Endothelial cell of umbilical vein (primary cell): ENCODE measurements at regions not wholly inside any gene's neighbourhood (a gene's known extent, or its start where the extent isn't known, plus 50 kb on each side); places are given as distances from the start of the nearest gene placed in this dataset.

Experiments used
- BruUV-seq: library from RNA; stranded (reverse); fragments of 400-500 nt; replicated peaks from 2 replicates; lab custom pipeline; 2021; lab: Mats Ljungman, UMichigan
- CTCF ChIA-PET: fragments of 300-600, 350-600 bp; sonication (Branson Sonifier 250); formaldehyde crosslinking; loops from one replicate; lab custom pipeline; 2021; ENCODE audit warnings: antibody characterized with exemption, inconsistent platforms; lab: Charles Lee
- POLR2A ChIA-PET: fragments of 300-600, 350-600 bp; sonication (Branson Sonifier 250); formaldehyde crosslinking; loops from one replicate; lab custom pipeline; 2021; ENCODE audit warnings: antibody characterized with exemption, inconsistent platforms; lab: Charles Lee
- DNase-seq: peaks from one replicate; pipeline ENCODE4 v3.0.0-alpha.2; 2011; ENCODE audit warnings: low read depth, low spot score
- FAIRE-seq: peaks from 2 replicates; lab custom pipeline; 2011; peaks lifted over from hg19 to GRCh38; lab: Jason Lieb, UNC
- H2AFZ ChIP-seq: 2 replicates; pipeline ENCODE4 v1.6.0; 2012; ENCODE audit warnings: low read depth, low read length, control low read depth, inconsistent platforms
- H3K27ac ChIP-seq: 2 replicates; pipeline ENCODE4 v1.5.1; 2011; ENCODE audit warnings: low read depth, mild to moderate bottlenecking, control low read depth, low read length, moderate library complexity; ENCODE audit not compliant: insufficient read depth
- H3K27me3 ChIP-seq, 2 experiments: 2 replicates each; pipeline versions ENCODE4 v1.6.0 to v1.6.1; 2011; ENCODE audit warnings: low read length in 2 of 2, mixed read lengths in 1 of 2; ENCODE audit not compliant: control insufficient read depth in 2 of 2, insufficient read depth in 2 of 2
- H3K36me3 ChIP-seq, 2 experiments: 2 replicates in 1 of 2; 3 replicates in 1 of 2; pipeline ENCODE4 v1.5.1; 2011; ENCODE audit warnings: low read length in 2 of 2, mild to moderate bottlenecking in 1 of 2, moderate library complexity in 1 of 2; ENCODE audit not compliant: control insufficient read depth in 2 of 2, insufficient read depth in 2 of 2; ENCODE audit errors: extremely low read depth in 1 of 2
- H3K4me1 ChIP-seq: 3 replicates; pipeline ENCODE4 v1.5.1; 2011; ENCODE audit warnings: mild to moderate bottlenecking, low read length; ENCODE audit not compliant: control insufficient read depth, insufficient read depth; ENCODE audit errors: extremely low read depth
- H3K4me2 ChIP-seq: 2 replicates; pipeline ENCODE4 v1.6.1; 2011; ENCODE audit warnings: low read length, control low read depth, mixed read lengths; ENCODE audit not compliant: insufficient read depth
- H3K4me3 ChIP-seq, 3 experiments: fragments of 200-600 bp in 1 of 3; sonication (generic), shearing (Covaris generic) in 1 of 3; replicated peaks in 1 of 3; 2 replicates each; pipeline ENCODE4 v1.5.1; 2011 to 2016; ENCODE audit warnings: control low read depth in 3 of 3, low read length in 3 of 3, mild to moderate bottlenecking in 2 of 3, inconsistent platforms in 1 of 3, low read depth in 1 of 3, moderate library complexity in 1 of 3; ENCODE audit not compliant: insufficient read depth in 1 of 3
- H3K79me2 ChIP-seq: 2 replicates; pipeline ENCODE4 v1.6.0; 2012; ENCODE audit warnings: low read length, inconsistent platforms; ENCODE audit not compliant: control insufficient read depth, insufficient read depth
- H3K9ac ChIP-seq: replicated peaks from 2 replicates; pipeline ENCODE3; 2011; ENCODE audit warnings: low read length, control low read depth; ENCODE audit not compliant: insufficient read depth; ENCODE audit errors: extremely low read depth
- H3K9me1 ChIP-seq: replicated peaks from 3 replicates; pipeline ENCODE4 v1.6.0; 2011; ENCODE audit warnings: mild to moderate bottlenecking, low read length; ENCODE audit not compliant: control insufficient read depth, insufficient read depth; ENCODE audit errors: extremely low read depth
- H3K9me3 ChIP-seq: replicated peaks from 2 replicates; pipeline ENCODE4 v1.5.1; 2012; ENCODE audit warnings: low read length, inconsistent platforms; ENCODE audit not compliant: control insufficient read depth, insufficient read depth
- H4K20me1 ChIP-seq: replicated peaks from 2 replicates; pipeline ENCODE3; 2011; ENCODE audit warnings: mild to moderate bottlenecking, low read length; ENCODE audit not compliant: control insufficient read depth, insufficient read depth; ENCODE audit errors: extremely low read depth
- EZH2 ChIP-seq: IDR thresholded peaks from 2 replicates; pipeline ENCODE4 v1.6.1; 2012; ENCODE audit warnings: borderline replicate concordance, low read depth, mild to moderate bottlenecking, moderate library complexity, low read length, inconsistent platforms; ENCODE audit not compliant: severe bottlenecking
- FOS ChIP-seq: IDR thresholded peaks from 2 replicates; pipeline ENCODE4 v1.6.1; 2011; ENCODE audit warnings: mild to moderate bottlenecking, low read length, moderate library complexity, borderline replicate concordance; ENCODE audit not compliant: insufficient read depth
- GATA2 ChIP-seq: IDR thresholded peaks from 2 replicates; pipeline ENCODE4 v1.7.0; 2011; ENCODE audit warnings: low read depth, mild to moderate bottlenecking, moderate library complexity, mixed read lengths, low read length; ENCODE audit not compliant: insufficient read length, insufficient read depth
- JUN ChIP-seq: IDR thresholded peaks from 2 replicates; pipeline ENCODE4 v1.6.1; 2011; ENCODE audit warnings: borderline replicate concordance, low read depth; ENCODE audit not compliant: insufficient read length, insufficient read depth
- MYC ChIP-seq: IDR thresholded peaks from one replicate; pipeline ENCODE4 v1.6.1; 2011; ENCODE audit warnings: mild to moderate bottlenecking, low read depth, low read length
- POLR2A ChIP-seq: IDR thresholded peaks from 2 replicates; pipeline ENCODE4 v1.6.1; 2012; ENCODE audit warnings: low read depth, mild to moderate bottlenecking, control low read depth, low read length
- POLR2AphosphoS5 ChIP-seq: IDR thresholded peaks from 2 replicates; pipeline ENCODE4 v1.6.1; 2012; ENCODE audit warnings: low read depth, mild to moderate bottlenecking, control low read depth, low read length, moderate library complexity; ENCODE audit not compliant: insufficient read depth
- dilution Hi-C: fragments of 300-500 bp; cut with MboI; formaldehyde crosslinking; loops from one replicate; pipeline ENCODE4 v1.15.0; 2019; ENCODE audit warnings: low sequenced_read_pairs; ENCODE audit not compliant: extremely low pct_ligation_motif_present
- intact Hi-C: fragments of 100-400 bp; cut with micrococcal nuclease; formaldehyde crosslinking; loops from one replicate; pipeline ENCODE4 v1.10.0; 2022
- TF ChIP-seq, protein P1 (sequence below), 2 donors: IDR thresholded peaks; 1 replicate in 1 of 2; 2 replicates in 1 of 2; pipeline ENCODE4 v1.5.1; 2011; ENCODE audit warnings: low read length in 2 of 2, mild to moderate bottlenecking in 2 of 2, moderate library complexity in 2 of 2, control low read depth in 1 of 2, inconsistent platforms in 1 of 2, low read depth in 1 of 2; ENCODE audit not compliant: insufficient read depth in 1 of 2; ENCODE audit errors: extremely low read depth in 1 of 2
- TF ChIP-seq, protein P2 (sequence below): IDR thresholded peaks from 2 replicates; pipeline ENCODE4 v1.6.1; 2011; ENCODE audit not compliant: insufficient read depth, insufficient read length

DNA sequence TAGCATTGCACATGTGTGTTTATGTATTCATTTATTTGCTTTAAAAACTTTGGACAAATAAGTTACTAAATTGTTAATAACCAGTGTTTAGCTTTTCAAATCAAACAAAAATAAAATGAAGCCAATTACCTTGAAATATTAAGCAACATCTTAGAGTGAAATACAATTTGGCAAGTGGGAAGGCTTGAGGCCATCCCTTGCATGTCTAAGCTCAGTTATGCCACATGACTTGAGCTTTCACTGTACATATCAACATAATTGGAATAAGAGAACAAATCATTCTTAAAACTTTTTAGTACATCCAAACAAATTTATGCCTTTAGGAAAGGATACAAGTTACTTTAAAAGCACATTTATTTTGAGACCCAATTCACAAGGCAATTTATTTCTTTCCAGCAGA, 640.6 kb downstream of the SPRY1 start:
- Histone ChIP-seq H3K4me3 (no peak overlapping the region), H3K27me3 (no peaks in the 10 kb centered on the region), H3K79me2 (no peaks in the 10 kb centered on the region), H3K9me1 (no peaks in the 10 kb centered on the region), H3K36me3 (no peaks in the 10 kb centered on the region), H2AFZ (no peak overlapping the region), H3K4me2 (no peak overlapping the region), H4K20me1 (no peaks in the 10 kb centered on the region), H3K9me3 (no peaks in the 10 kb centered on the region), H3K4me1 (no peaks in the 10 kb centered on the region), H3K27ac (no peak overlapping the region), H3K9ac (no peak overlapping the region)
- FAIRE-seq (no peak), DNase-seq (no peak)
- intact Hi-C loops (no loop called here), dilution Hi-C loops (no loop called here)
- no TSS peak for BruUV-seq
- POLR2A ChIA-PET = no interaction called here
- TF ChIP-seq FOS (no peak), JUN (no peak), POLR2A (no peak)
- CTCF ChIA-PET = interaction anchor here (1.0 to 1.1 kb wide), 2 partner anchors 9 to 51 kb away, joined by 3 read pairs; no protein-coding TSS in a partner anchor

DNA sequence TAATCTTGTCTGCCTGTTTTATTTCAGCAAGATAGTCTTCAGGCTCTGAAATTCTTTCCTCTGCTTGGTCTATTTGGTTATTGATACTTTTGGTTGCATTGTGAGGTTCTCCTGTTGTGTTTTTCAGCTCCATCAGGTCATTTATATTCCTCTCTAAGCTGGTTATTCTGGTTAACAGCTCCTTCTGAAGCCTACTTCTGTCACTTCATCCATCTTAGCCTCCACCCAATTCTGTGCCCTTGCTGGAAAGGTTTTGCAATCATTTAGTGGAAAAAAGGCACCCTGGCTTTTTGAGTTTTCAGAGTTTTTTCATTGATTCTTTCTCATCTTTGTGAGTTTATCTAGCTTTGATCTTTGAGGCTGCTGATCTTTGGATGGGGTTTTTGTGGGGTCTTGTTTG, 647.7 kb downstream of the SPRY1 start:
- no peak overlapping the region for H3K27ac ChIP-seq
- H3K4me1 ChIP-seq = no peaks in the 10 kb centered on the region
- dilution Hi-C loops = no loop called here
- no peak overlapping the region for H3K4me2 ChIP-seq
- H3K36me3 ChIP-seq = no peaks in the 10 kb centered on the region
- intact Hi-C loops = no loop called here
- no TSS peak for BruUV-seq
- POLR2A ChIA-PET = no interaction called here
- no peak overlapping the region for H2AFZ ChIP-seq
- H4K20me1 ChIP-seq = no peaks in the 10 kb centered on the region
- no peaks in the 10 kb centered on the region for H3K9me3 ChIP-seq
- H3K4me3 ChIP-seq = no peak overlapping the region
- no peaks in the 10 kb centered on the region for H3K79me2 ChIP-seq
- CTCF ChIA-PET = no interaction called here
- H3K27me3 ChIP-seq = no peaks in the 10 kb centered on the region
- no peak for DNase-seq
- no peak for FAIRE-seq
- H3K9me1 ChIP-seq = no peaks in the 10 kb centered on the region
- TF ChIP-seq, protein P1, sequence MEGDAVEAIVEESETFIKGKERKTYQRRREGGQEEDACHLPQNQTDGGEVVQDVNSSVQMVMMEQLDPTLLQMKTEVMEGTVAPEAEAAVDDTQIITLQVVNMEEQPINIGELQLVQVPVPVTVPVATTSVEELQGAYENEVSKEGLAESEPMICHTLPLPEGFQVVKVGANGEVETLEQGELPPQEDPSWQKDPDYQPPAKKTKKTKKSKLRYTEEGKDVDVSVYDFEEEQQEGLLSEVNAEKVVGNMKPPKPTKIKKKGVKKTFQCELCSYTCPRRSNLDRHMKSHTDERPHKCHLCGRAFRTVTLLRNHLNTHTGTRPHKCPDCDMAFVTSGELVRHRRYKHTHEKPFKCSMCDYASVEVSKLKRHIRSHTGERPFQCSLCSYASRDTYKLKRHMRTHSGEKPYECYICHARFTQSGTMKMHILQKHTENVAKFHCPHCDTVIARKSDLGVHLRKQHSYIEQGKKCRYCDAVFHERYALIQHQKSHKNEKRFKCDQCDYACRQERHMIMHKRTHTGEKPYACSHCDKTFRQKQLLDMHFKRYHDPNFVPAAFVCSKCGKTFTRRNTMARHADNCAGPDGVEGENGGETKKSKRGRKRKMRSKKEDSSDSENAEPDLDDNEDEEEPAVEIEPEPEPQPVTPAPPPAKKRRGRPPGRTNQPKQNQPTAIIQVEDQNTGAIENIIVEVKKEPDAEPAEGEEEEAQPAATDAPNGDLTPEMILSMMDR (IDR thresholded peaks at IDR 0.05; ENCODE audit: extremely low read depth in 1 of 2, insufficient read depth in 1 of 2, low read depth in 1 of 2, low read length in 2 of 2) = no peak
- TF ChIP-seq EZH2 (no peak), JUN (no peak), MYC (no peak), GATA2 (no peak), POLR2AphosphoS5 (no peak), POLR2A (no peak), FOS (no peak)
- TF ChIP-seq, protein P2, sequence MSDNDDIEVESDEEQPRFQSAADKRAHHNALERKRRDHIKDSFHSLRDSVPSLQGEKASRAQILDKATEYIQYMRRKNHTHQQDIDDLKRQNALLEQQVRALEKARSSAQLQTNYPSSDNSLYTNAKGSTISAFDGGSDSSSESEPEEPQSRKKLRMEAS = no peak
- no peak overlapping the region for H3K9ac ChIP-seq
